Spleen (tissue), 11 donors: ENCODE measurements at regions not wholly inside any gene's neighbourhood (a gene's known extent, or its start where the extent isn't known, plus 50 kb on each side); places are given as distances from the start of the nearest gene placed in this dataset.

Source experiments
- DNase-seq: peaks from one replicate; pipeline ENCODE4 v3.0.0-alpha.2; 2020
- H3K27ac ChIP-seq, 8 donors: fragments of 200-600 bp; sonication (generic) in 7 of 8; 1 replicate in 4 of 8; 2 replicates in 4 of 8; pipeline versions ENCODE4 v1.5.0 to v1.8.0; 2016 to 2021; ENCODE audit warnings: inconsistent platforms in 4 of 8, mild to moderate bottlenecking in 4 of 8, moderate library complexity in 1 of 8
- H3K27me3 ChIP-seq, 7 donors: fragments of 200-600 bp; sonication (generic) in 6 of 7; replicated peaks in 1 of 7; 1 replicate in 4 of 7; 2 replicates in 3 of 7; pipeline versions ENCODE4 v1.5.0 to v1.8.0; 2016 to 2021; ENCODE audit warnings: inconsistent platforms in 3 of 7, mild to moderate bottlenecking in 1 of 7
- H3K36me3 ChIP-seq, 6 donors: fragments of 200-600 bp; sonication (generic) in 5 of 6; 1 replicate in 4 of 6; 2 replicates in 2 of 6; pipeline versions ENCODE4 v1.5.0 to v1.8.0; 2016 to 2021; ENCODE audit warnings: inconsistent platforms in 2 of 6
- H3K4me1 ChIP-seq, 6 donors: fragments of 200-600 bp; sonication (generic) in 5 of 6; 1 replicate in 3 of 6; 2 replicates in 3 of 6; pipeline versions ENCODE4 v1.5.0 to v1.8.0; 2016 to 2021; ENCODE audit warnings: inconsistent platforms in 3 of 6
- H3K4me3 ChIP-seq, 8 donors: fragments of 200-600 bp; sonication (generic) in 7 of 8; 1 replicate in 4 of 8; 2 replicates in 4 of 8; pipeline versions ENCODE4 v1.5.0 to v1.8.0; 2016 to 2021; ENCODE audit warnings: inconsistent platforms in 4 of 8, mild to moderate bottlenecking in 4 of 8, moderate library complexity in 2 of 8
- H3K9me3 ChIP-seq, 8 donors: fragments of 200-600 bp; sonication (generic) in 7 of 8; 1 replicate in 4 of 8; 2 replicates in 4 of 8; pipeline versions ENCODE4 v1.5.0 to v1.8.0; 2016 to 2021; ENCODE audit warnings: inconsistent platforms in 4 of 8
- POLR2A ChIP-seq, 3 donors: fragments of 450-650 bp; IDR thresholded peaks; one replicate each; pipeline ENCODE4 v1.5.1; 2017; ENCODE audit warnings: antibody characterized with exemption in 3 of 3, mild to moderate bottlenecking in 1 of 3
- POLR2AphosphoS5 ChIP-seq, 3 donors: sonication (generic); formaldehyde crosslinking; IDR thresholded peaks; one replicate each; pipeline ENCODE4 v1.5.1; 2017; ENCODE audit warnings: antibody characterized with exemption in 3 of 3
- WGBS, 5 donors: extraction: QIAGEN DNeasy Blood & Tissue Kit in 3 of 5; methylation state at CpG; one replicate each; pipeline versions ENCODE4 v1.1.5 to v1.1.7; 2013 to 2018; 5-methylcytosine and 5-hydroxymethylcytosine counted together
- intact Hi-C: fragments of 100-400 bp; cut with DNase I; formaldehyde crosslinking; loops from one replicate; pipeline ENCODE4 v1.15.0; 2023; ENCODE audit warnings: low total_unique reads
- small RNA-seq, 4 donors: library from RNA; depleted of rRNA; stranded (forward); fragments of <200 nt; gene quantifications; one replicate each; pipeline ENCODE3, GENCODE V24; 2016
- TF ChIP-seq, protein P1 (sequence below), 11 experiments: fragments of 200-600 bp in 7 of 11; fragments of 450-650 bp in 4 of 11; sonication (generic) in 4 of 11; IDR thresholded peaks in 8 of 11; conservative IDR thresholded peaks in 3 of 11; 1 replicate in 7 of 11; 2 replicates in 4 of 11; pipeline versions ENCODE4 v1.4.0 to v1.8.0; 2016 to 2021; ENCODE audit warnings: antibody characterized with exemption in 11 of 11, inconsistent platforms in 4 of 11, mild to moderate bottlenecking in 1 of 11
- donor health status: healthy with polysubstance abuse.
- donor health status: DM: no; HTN: no; CAD: no; lungs with moderate emphysema.
- donor health status: DM: no; HTN: no; CAD: no.
- donor health status: Bipolar disorder and iron deficiency.
- donor health status: healthy.
- donor health status: DM: no; HTN: no; CAD: no.
- donor health status: DM: yes; HTN: yes; CAD: no.

DNA sequence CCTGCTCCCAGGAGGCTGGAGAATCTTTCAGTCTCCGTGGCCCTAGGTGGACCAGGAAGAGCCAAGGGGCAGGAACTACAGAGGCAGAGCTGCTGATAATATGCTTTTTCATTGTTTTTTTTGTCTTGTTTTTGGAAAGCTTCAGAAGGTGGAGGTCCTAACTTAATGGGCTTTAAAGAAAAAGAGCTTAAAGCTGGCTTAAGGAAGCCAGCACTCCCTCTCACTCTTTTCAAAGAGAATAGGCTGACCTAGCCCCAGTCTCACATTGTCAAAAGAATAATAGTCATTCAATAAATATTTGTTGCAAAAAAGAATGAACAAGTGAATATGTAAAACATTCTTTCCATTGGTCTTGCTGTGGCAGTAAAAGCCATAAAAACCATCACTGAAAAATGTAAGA lies 61.0 kb upstream of the RRP15 start:
- Histone ChIP-seq H3K27me3 (no peaks in the 10 kb centered on the region), H3K9me3 (no peaks in the 10 kb centered on the region), H3K27ac (no peak overlapping the region), H3K4me1 (no peaks in the 10 kb centered on the region), H3K36me3 (no peaks in the 10 kb centered on the region), H3K4me3 (no peak overlapping the region)
- DNase-seq, result no peak
- WGBS, 5 donors, result 38 to 89% (median 68%) methylated on average over 1 of the region's 1 CpG
- intact Hi-C loops, result no loop called here
- no peak for TF ChIP-seq POLR2AphosphoS5 (IDR thresholded peaks at IDR 0.05)
- TF ChIP-seq POLR2A (IDR thresholded peaks at IDR 0.05), result no peak
- TF ChIP-seq, protein P1, sequence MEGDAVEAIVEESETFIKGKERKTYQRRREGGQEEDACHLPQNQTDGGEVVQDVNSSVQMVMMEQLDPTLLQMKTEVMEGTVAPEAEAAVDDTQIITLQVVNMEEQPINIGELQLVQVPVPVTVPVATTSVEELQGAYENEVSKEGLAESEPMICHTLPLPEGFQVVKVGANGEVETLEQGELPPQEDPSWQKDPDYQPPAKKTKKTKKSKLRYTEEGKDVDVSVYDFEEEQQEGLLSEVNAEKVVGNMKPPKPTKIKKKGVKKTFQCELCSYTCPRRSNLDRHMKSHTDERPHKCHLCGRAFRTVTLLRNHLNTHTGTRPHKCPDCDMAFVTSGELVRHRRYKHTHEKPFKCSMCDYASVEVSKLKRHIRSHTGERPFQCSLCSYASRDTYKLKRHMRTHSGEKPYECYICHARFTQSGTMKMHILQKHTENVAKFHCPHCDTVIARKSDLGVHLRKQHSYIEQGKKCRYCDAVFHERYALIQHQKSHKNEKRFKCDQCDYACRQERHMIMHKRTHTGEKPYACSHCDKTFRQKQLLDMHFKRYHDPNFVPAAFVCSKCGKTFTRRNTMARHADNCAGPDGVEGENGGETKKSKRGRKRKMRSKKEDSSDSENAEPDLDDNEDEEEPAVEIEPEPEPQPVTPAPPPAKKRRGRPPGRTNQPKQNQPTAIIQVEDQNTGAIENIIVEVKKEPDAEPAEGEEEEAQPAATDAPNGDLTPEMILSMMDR (IDR thresholded peaks at IDR 0.05 in 8 of 11, conservative IDR thresholded peaks at IDR 0.05 in 3 of 11), result no peak

DNA sequence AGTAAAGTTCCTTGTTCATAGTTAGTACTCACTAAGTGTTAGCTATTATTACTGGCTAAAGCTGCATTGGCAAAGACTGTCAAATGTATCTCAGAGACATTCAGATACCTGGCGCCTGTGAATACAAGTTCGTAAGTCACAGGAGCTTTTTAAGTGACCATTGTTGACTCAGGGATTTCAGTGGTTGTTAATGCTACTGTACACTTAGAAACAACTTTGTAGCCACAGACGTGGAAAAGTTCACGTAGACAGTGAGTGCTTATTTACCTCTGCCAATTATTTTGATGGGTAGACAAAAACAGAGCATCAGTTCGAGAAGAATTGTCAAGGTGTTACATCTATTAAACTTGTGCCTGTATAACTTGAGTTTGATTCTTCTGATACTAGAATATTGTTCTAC lies 59.1 kb upstream of the RRP15 start:
- no peaks in the 10 kb centered on the region for H3K4me1 ChIP-seq
- WGBS, 5 donors, result 81 to 95% (median 85%) methylated on average over 5 of the region's 5 CpGs
- TF ChIP-seq POLR2A (IDR thresholded peaks at IDR 0.05), result no peak
- TF ChIP-seq, protein P1 (IDR thresholded peaks at IDR 0.05 in 8 of 11, conservative IDR thresholded peaks at IDR 0.05 in 3 of 11), result no peak
- TF ChIP-seq POLR2AphosphoS5 (IDR thresholded peaks at IDR 0.05), result no peak
- H3K9me3 ChIP-seq, result no peaks in the 10 kb centered on the region
- no peak overlapping the region for H3K27ac ChIP-seq
- DNase-seq, result no peak
- H3K36me3 ChIP-seq, result no peaks in the 10 kb centered on the region
- H3K27me3 ChIP-seq, result no peaks in the 10 kb centered on the region
- intact Hi-C loops, result no loop called here
- H3K4me3 ChIP-seq, result no peak overlapping the region

Small RNAs in the stretch of these regions (small RNA-seq; reads per million reads assigned to genes)
- 0 reads per million in 4 donors for gene RNU1-141P
